HepG2 (cell line): ENCODE measurements at regions not wholly inside any gene's neighbourhood (a gene's known extent, or its start where the extent isn't known, plus 50 kb on each side); places are given as distances from the start of the nearest gene placed in this dataset.

Experiments used
- ATAC-seq: fragments of 200-7000 bp; cut with Tn5 transposase; 3 replicates; pipeline ENCODE4 v1.9.1; 2020; ENCODE audit warnings: mild to moderate bottlenecking, moderate library complexity
- BruUV-seq: library from RNA; stranded (reverse); fragments of 400-500 nt; replicated peaks from 2 replicates; lab custom pipeline; 2021; lab: Mats Ljungman, UMichigan
- CTCF ChIA-PET: fragments of 300-600 bp; formaldehyde crosslinking; extraction: SDS; loops from one replicate; lab custom pipeline; 2021; ENCODE audit warnings: low total read pairs, inconsistent platforms, low intra/inter-chr PET ratio; lab: Yijun Ruan, JAX
- POLR2A ChIA-PET: fragments of 350-600 bp; sonication (Branson Sonifier 250); formaldehyde crosslinking; loops from one replicate; lab custom pipeline; 2020; ENCODE audit warnings: antibody characterized with exemption, inconsistent platforms; lab: Yijun Ruan, JAX
- DNase-seq: peaks from one replicate; pipeline ENCODE4 v3.0.0-alpha.2; 2015; ENCODE audit warnings: low spot score
- FAIRE-seq: peaks from 3 replicates; lab custom pipeline; 2011; peaks lifted over from hg19 to GRCh38; lab: Jason Lieb, UNC
- H2AFZ ChIP-seq: one replicate; pipeline ENCODE4 v1.6.1; 2011; ENCODE audit warnings: low read length, inconsistent platforms
- H3K27ac ChIP-seq: fragments of 300-600 bp; 3 replicates; pipeline ENCODE4 v1.8.0; 2011; ENCODE audit warnings: mixed run types, mild to moderate bottlenecking, mixed read lengths, low read length, inconsistent platforms; ENCODE audit not compliant: insufficient read depth; ENCODE audit errors: extremely low read length
- H3K27me3 ChIP-seq, 2 experiments: fragments of 200-600 bp in 1 of 2; 2 replicates in 1 of 2; 3 replicates in 1 of 2; pipeline versions ENCODE4 v1.6.0 to v1.8.0; 2011; ENCODE audit warnings: low read length in 2 of 2, mild to moderate bottlenecking in 2 of 2, moderate library complexity in 2 of 2, inconsistent platforms in 1 of 2; ENCODE audit not compliant: insufficient read depth in 2 of 2, control insufficient read depth in 1 of 2
- H3K36me3 ChIP-seq, 2 experiments: fragments of 200-600 bp in 1 of 2; replicated peaks in 1 of 2; 2 replicates in 1 of 2; 3 replicates in 1 of 2; pipeline versions ENCODE4 v1.5.1 to v1.8.0; 2011; ENCODE audit warnings: low read length in 2 of 2, inconsistent platforms in 1 of 2; ENCODE audit not compliant: insufficient read depth in 2 of 2, control insufficient read depth in 1 of 2
- H3K4me1 ChIP-seq: 2 replicates; pipeline ENCODE4 v1.5.1; 2012; ENCODE audit warnings: low read length, inconsistent platforms; ENCODE audit not compliant: insufficient read depth
- H3K4me2 ChIP-seq: 2 replicates; pipeline ENCODE4 v1.6.0; 2011; ENCODE audit warnings: low read depth, low read length, inconsistent platforms
- H3K4me3 ChIP-seq, 3 experiments: fragments of 200-600 bp in 1 of 3; sonication (generic), shearing (Covaris generic) in 1 of 3; replicated peaks in 1 of 3; 2 replicates each; pipeline ENCODE4 v1.5.1; 2011 to 2016; ENCODE audit warnings: low read length in 3 of 3, inconsistent platforms in 2 of 3, low read depth in 2 of 3, mild to moderate bottlenecking in 2 of 3, control low read depth in 1 of 3, mixed read lengths in 1 of 3; ENCODE audit not compliant: insufficient read depth in 1 of 3
- H3K79me2 ChIP-seq: one replicate; pipeline ENCODE4 v1.6.1; 2011; ENCODE audit warnings: low read length, inconsistent platforms; ENCODE audit not compliant: insufficient read depth
- H3K9ac ChIP-seq: 2 replicates; pipeline ENCODE4 v1.6.0; 2011; ENCODE audit warnings: mild to moderate bottlenecking, low read depth, low read length, inconsistent platforms; ENCODE audit not compliant: insufficient read depth
- H3K9me3 ChIP-seq: 2 replicates; pipeline ENCODE4 v1.5.1; 2012; ENCODE audit warnings: mild to moderate bottlenecking, low read length
- H4K20me1 ChIP-seq: 2 replicates; pipeline ENCODE4 v1.6.0; 2011; ENCODE audit warnings: inconsistent platforms, mild to moderate bottlenecking, low read length, moderate library complexity; ENCODE audit not compliant: insufficient read depth
- HDAC6 ChIP-seq: fragments of 200-600 bp; sonication (generic); IDR thresholded peaks from 2 replicates; pipeline ENCODE4 v1.7.0; 2017; ENCODE audit warnings: mild to moderate bottlenecking, antibody characterized with exemption, low read length, low read depth
- MTF2 ChIP-seq: sonication (generic); formaldehyde crosslinking; IDR thresholded peaks from 2 replicates; pipeline ENCODE4 v1.5.0; 2020; ENCODE audit warnings: missing genetic modification reagents, borderline replicate concordance
- NFE2L1 ChIP-seq: sonication (generic); formaldehyde crosslinking; IDR thresholded peaks from 2 replicates; pipeline ENCODE4 v1.4.0; 2020; ENCODE audit warnings: missing genetic modification reagents, mild to moderate bottlenecking, borderline replicate concordance
- RBM22 ChIP-seq: fragments of 200-400 bp; formaldehyde crosslinking; optimal IDR thresholded peaks from 2 replicates; pipeline ENCODE3; 2017; ENCODE audit warnings: mild to moderate bottlenecking, low read length, moderate library complexity
- ZBTB46 ChIP-seq: sonication (generic); formaldehyde crosslinking; IDR thresholded peaks from 2 replicates; pipeline ENCODE4 v1.4.0; 2020; ENCODE audit warnings: mild to moderate bottlenecking, missing genetic modification reagents, borderline replicate concordance
- ZNF33A ChIP-seq: sonication (generic); formaldehyde crosslinking; IDR thresholded peaks from 2 replicates; pipeline ENCODE4 v1.5.1; 2020; ENCODE audit warnings: missing genetic modification reagents, mild to moderate bottlenecking, moderate library complexity, borderline replicate concordance
- ZNF350 ChIP-seq: sonication (generic); formaldehyde crosslinking; IDR thresholded peaks from 2 replicates; pipeline ENCODE4 v1.4.0; 2020; ENCODE audit warnings: mild to moderate bottlenecking, low read depth, missing genetic modification reagents, borderline replicate concordance
- ZNF451 ChIP-seq: sonication (generic); formaldehyde crosslinking; IDR thresholded peaks from 2 replicates; pipeline ENCODE4 v1.5.0; 2020; ENCODE audit warnings: mild to moderate bottlenecking, missing genetic modification reagents
- ZNF510 ChIP-seq: sonication (generic); formaldehyde crosslinking; IDR thresholded peaks from 2 replicates; pipeline ENCODE4 v1.4.0; 2020; ENCODE audit warnings: low read depth, mild to moderate bottlenecking, missing genetic modification reagents
- ZNF513 ChIP-seq: sonication (generic); formaldehyde crosslinking; conservative IDR thresholded peaks from 2 replicates; pipeline ENCODE4 v1.5.0; 2020; ENCODE audit warnings: missing genetic modification reagents
- ZNF570 ChIP-seq: sonication (generic); formaldehyde crosslinking; IDR thresholded peaks from 2 replicates; pipeline ENCODE4 v1.4.0; 2020; ENCODE audit warnings: mild to moderate bottlenecking, missing genetic modification reagents, borderline replicate concordance
- ZNF660 ChIP-seq: sonication (generic); formaldehyde crosslinking; IDR thresholded peaks from 2 replicates; pipeline ENCODE4 v1.5.1; 2020; ENCODE audit warnings: mild to moderate bottlenecking, low read depth, missing genetic modification reagents, borderline replicate concordance
- ZSCAN9 ChIP-seq: IDR thresholded peaks from 2 replicates; pipeline ENCODE4 v1.6.1; 2016; ENCODE audit warnings: borderline replicate concordance
- WGBS: methylation state at CpG from one replicate; pipeline ENCODE4 v1.1.6; 2017; ENCODE audit warnings: low lambda C conversion rate; 5-methylcytosine and 5-hydroxymethylcytosine counted together
- in situ Hi-C: cut with HindIII; loops from 2 replicates; pipeline ENCODE4 v1.10.0; 2017; ENCODE audit warnings: low pct_unique_long_range_greater_than_20kb; ENCODE audit not compliant: extremely low pct_ligation_motif_present
- intact Hi-C: fragments of 100-400 bp; cut with micrococcal nuclease; formaldehyde crosslinking; loops from one replicate; pipeline ENCODE4 v1.10.0; 2022; ENCODE audit not compliant: unreplicated experiment
- TF ChIP-seq, protein P1 (sequence below): IDR thresholded peaks from 2 replicates; pipeline ENCODE4 v1.6.1; 2016; ENCODE audit warnings: low read depth, control low read depth
- TF ChIP-seq, protein P2 (sequence below): sonication (generic); formaldehyde crosslinking; conservative IDR thresholded peaks from 2 replicates; pipeline ENCODE4 v1.8.0; 2022; ENCODE audit warnings: mild to moderate bottlenecking, moderate library complexity, missing genetic modification reagents

GRCh38 chr3:170717410-170718402 is 131.8 kb upstream of the SLC7A14 start:
- no peaks in the 10 kb centered on the region for H3K79me2 ChIP-seq
- H2AFZ ChIP-seq: no peak overlapping the region
- no peak overlapping the region for H3K27ac ChIP-seq
- no peak overlapping the region for H3K9ac ChIP-seq
- no peaks in the 10 kb centered on the region for H3K4me1 ChIP-seq
- 1% methylated on average over 6 of the region's 6 CpGs for WGBS
- no peaks in the 10 kb centered on the region for H3K27me3 ChIP-seq
- no peaks in the 10 kb centered on the region for H3K36me3 ChIP-seq
- no peak overlapping the region for H3K4me3 ChIP-seq
- H3K9me3 ChIP-seq: no peaks in the 10 kb centered on the region
- CTCF ChIA-PET: no interaction called here
- POLR2A ChIA-PET: no interaction called here
- H4K20me1 ChIP-seq: no peaks in the 10 kb centered on the region
- BruUV-seq: no TSS peak
- FAIRE-seq (no peak), DNase-seq (no peak), ATAC-seq (no peak)
- H3K4me2 ChIP-seq: no peak overlapping the region
- intact Hi-C loops: no loop called here
- in situ Hi-C loops: no loop called here
- TF ChIP-seq ZNF570 (no peak), ZNF451 (CRISPR knock-in tag) (no peak), MTF2 (CRISPR knock-in tag) (no peak), ZNF33A (CRISPR knock-in tag) (no peak), NFE2L1 (CRISPR knock-in tag) (no peak), HDAC6 (no peak), RBM22 (no peak), ZNF350 (CRISPR knock-in tag) (no peak), ZNF513 (no peak), ZSCAN9 (no peak), ZBTB46 (CRISPR knock-in tag) (no peak), ZNF510 (CRISPR knock-in tag) (no peak), ZNF660 (CRISPR knock-in tag) (no peak)
- TF ChIP-seq, protein P1, sequence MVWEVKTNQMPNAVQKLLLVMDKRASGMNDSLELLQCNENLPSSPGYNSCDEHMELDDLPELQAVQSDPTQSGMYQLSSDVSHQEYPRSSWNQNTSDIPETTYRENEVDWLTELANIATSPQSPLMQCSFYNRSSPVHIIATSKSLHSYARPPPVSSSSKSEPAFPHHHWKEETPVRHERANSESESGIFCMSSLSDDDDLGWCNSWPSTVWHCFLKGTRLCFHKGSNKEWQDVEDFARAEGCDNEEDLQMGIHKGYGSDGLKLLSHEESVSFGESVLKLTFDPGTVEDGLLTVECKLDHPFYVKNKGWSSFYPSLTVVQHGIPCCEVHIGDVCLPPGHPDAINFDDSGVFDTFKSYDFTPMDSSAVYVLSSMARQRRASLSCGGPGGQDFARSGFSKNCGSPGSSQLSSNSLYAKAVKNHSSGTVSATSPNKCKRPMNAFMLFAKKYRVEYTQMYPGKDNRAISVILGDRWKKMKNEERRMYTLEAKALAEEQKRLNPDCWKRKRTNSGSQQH (CRISPR knock-in tag): no peak
- TF ChIP-seq, protein P2, sequence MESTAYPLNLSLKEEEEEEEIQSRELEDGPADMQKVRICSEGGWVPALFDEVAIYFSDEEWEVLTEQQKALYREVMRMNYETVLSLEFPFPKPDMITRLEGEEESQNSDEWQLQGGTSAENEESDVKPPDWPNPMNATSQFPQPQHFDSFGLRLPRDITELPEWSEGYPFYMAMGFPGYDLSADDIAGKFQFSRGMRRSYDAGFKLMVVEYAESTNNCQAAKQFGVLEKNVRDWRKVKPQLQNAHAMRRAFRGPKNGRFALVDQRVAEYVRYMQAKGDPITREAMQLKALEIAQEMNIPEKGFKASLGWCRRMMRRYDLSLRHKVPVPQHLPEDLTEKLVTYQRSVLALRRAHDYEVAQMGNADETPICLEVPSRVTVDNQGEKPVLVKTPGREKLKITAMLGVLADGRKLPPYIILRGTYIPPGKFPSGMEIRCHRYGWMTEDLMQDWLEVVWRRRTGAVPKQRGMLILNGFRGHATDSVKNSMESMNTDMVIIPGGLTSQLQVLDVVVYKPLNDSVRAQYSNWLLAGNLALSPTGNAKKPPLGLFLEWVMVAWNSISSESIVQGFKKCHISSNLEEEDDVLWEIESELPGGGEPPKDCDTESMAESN (CRISPR knock-in tag): no peak
